ENCODE measurements at regions not wholly inside any gene's neighbourhood (a gene's known extent, or its start where the extent isn't known, plus 50 kb on each side); places are given as distances from the start of the nearest gene placed in this dataset.
A peak's percentile ranks its signal among the peaks of the same experiment; 100 is the strongest.

DNA sequence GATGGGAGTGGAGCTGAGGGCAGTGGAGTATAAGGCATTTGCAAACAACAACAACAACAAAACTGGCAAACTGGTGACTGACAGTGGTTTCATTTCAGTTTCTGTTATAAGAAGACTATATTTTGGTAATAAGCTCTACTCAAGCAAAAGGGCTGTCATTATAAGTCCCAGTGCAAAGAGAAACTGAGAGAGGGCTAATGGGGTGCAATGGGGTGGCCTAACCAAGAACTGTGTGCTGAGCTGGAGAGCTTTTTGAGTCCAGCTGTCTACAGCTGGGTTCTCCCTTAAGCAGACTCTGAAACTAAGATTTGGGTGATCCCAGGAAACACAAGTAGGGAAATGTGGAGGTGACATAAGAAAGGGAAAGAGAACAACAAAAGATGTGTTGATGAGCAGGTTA, 439.3 kb downstream of the ADRA2A start:
- DNase-seq = no peak

DNA sequence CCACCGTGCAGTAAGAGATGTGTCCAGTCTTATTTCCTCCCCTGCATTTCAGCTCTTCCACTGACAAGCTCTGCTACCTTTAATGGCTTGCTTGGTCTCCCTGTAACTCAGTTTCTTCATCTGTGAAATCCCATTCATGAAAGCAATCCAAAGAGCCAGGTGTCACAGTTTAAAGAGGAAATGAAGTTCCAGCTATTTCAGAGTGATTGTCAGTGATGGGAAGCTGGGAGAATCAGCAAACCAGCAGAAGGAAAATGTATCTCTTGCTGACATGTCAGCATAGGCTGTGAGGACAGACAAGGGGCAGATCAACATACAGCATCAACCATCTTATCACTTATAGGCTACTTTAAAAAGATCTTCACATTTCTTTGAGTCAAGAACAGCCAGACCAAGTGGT, 445.3 kb downstream of the ADRA2A start:
- no peak for DNase-seq

DNA sequence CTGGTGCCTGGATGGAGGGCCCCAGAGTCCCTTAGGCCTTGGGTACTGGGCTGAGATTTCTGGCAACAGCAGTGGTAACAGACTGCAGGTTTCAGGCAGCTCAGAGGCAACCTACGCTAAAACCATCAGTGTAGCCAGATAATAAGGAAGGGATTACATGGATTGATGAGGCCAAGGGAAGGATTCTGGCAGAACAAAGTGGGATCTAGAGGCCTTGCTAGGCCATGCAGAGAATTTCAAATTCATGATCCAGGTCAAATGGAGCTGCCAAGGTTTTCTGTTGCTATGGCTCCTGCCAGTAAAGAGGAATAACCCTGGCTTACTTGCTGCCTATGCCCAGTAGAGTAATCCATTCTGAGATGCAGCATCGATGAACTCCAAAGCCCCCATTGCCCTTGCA, 445.7 kb downstream of the ADRA2A start:
- no peak for DNase-seq

DNA sequence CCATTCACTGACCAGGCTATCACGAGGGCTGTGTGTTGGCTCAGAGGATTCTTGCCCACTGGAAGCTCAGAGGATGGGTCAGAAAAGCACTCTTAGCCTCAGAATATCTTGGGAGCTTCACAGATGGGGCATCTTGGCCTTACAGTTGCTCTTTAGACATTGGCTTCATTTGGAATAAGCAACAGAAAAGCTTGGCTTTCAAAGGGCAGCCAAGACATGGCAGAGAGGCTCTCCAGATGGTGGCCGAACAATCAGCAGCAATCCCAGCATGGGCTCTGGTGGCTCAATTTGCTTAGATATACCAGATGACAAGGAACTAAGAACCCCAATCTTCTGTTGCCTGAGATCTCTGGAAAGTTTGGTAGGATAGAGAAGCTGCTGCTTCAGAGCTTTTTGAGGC, 446.2 kb downstream of the ADRA2A start:
- no peak for DNase-seq

DNA sequence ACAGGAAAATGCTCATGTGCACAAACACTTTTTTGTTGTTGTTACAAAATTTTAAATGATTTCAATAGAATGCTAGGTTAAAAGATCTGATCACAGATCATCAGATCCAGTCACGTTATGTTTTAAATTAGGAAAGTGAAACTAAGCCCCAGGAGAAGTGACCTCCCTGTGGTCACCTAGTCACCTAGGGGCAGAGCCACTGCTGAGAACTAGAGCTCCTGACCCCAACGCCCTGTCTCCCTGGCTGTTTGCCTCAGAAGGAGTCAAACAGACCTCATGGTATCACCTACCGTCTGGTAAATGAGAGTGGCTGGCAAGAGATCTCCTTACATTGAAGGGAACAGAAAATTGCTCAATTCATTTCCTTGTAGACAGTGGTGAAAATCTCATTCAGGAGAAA, 447.3 kb downstream of the ADRA2A start:
- DNase-seq = no peak

DNA sequence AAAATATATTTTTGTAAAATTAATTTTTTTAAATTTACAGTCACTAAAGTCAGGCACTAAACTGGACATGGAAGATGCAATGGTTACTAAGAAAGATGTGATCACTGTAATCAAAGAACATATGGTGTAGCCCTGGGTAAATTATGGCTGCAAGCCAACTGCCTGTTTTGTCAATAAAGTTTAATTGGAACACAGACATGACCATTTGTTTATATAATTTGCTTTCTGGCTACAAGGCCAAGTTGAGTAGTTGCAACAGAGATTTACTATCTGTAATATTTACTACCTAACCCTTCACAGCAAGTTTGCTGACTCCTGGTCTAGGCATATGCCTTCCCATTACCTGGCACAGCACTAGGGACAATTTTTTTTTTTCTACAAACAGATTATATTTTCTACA, 448.9 kb downstream of the ADRA2A start:
- no peak for DNase-seq

DNA sequence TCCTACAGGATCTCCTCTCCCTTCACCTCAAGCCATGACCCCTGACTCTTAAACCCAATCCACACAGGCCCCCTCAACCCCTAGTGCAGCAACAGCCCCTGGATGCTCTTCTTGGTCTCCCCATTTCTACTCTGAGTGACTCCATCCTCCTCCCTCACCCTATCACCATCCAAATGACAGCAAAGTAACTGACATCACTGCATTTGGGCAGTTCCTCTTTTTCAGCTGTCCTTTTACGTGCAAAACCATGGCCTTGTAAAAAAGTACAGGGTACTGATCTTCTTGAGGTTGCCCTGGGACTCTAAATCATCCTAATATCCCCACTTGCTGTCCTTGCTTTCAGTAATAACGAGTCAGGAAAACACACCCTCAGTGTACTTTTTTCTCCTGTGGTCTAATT, 454.9 kb downstream of the ADRA2A start:
- no peak for DNase-seq

DNA sequence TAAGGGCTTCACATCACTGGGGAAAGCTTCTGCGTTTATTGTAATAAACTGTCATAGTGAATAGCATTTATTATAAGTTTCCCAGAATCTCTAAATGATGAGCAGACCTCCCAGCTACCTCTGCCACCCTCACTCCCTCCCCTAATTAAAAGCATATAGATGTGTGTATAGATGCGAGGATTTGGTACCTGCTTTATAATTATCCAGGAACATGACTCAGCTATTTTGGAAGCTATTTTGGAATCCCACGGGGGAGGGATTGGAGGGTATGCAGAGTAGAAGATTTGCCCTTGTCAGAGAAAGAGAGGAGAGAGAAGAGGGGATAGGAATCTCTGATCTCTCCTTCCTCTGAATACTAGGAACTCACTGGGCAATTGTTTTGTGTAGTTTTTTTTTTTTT, 455.3 kb downstream of the ADRA2A start:
- DNase-seq = no peak

DNA sequence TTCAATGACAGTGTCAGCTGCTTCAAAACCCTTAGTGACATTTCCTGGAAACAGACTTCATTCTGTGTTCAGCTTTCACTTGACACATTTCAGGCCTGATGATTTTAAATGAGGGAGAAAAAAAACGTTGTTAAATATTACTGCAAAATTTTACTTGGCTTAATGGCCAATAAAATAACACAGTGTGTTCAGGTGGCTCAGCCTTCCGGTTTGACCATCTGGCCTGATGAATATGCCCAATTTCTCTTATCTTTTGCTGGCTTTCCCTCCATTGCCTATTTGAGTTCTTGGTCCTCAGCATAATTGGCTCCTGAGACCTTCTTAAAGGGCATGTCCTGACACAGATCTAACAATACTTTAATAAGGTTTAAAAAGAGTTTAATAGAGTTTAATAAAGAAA, 462.4 kb downstream of the ADRA2A start:
- DNase-seq = no peak

DNA sequence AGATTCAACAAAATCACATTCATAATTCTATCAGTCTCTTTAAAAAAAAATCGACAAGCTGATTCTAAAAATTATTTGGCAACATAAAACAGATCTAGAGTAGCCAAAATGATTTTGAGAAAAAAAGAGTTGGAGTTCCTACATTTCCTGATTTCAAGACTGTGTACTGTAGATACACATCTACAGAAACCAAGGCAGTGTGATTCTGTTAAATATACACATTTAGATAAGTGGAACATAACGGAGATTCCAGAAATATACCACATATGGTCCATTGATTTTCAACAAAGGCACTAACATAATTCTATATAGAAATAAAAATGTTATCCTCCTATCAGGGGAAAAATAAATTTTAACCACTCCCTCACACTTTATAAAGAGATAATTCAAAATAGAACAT, 467.0 kb downstream of the ADRA2A start:
- DNase-seq = no peak

DNA sequence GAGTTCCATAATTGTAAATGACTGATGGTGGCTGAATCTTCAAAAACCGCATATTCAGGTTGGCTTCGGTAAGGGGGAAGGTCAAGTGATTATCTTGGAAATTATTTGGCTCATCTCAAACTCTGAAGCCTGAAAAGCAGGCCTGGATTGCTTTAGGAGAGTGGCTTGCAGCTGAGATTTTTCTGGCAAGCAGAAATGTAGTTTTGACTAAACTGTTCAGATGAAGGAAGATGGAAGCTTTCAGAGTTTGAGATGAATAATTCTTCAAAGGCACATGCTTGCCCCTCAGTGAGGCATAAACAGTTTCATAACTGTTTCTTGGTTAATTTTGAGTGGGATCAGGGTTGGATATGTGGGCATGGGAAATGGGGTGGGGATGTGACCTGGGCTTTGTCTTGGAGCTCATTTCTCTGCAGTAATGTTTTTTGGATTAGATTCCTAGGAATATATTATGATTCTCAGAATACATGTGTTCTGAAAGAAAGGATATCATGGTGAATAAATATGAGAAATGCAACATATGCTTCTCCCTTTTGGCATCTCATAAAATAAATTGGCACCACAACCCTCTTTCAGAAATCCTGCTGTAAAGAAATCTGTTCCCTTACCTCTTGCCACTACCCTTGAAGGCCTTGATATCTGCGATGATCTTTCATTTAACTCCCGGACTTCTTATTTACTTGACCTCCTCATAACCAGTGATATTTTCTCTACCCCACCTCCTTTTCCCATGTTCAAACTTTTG, 469.2 kb downstream of the ADRA2A start:
- DNase-seq = no peak

DNA sequence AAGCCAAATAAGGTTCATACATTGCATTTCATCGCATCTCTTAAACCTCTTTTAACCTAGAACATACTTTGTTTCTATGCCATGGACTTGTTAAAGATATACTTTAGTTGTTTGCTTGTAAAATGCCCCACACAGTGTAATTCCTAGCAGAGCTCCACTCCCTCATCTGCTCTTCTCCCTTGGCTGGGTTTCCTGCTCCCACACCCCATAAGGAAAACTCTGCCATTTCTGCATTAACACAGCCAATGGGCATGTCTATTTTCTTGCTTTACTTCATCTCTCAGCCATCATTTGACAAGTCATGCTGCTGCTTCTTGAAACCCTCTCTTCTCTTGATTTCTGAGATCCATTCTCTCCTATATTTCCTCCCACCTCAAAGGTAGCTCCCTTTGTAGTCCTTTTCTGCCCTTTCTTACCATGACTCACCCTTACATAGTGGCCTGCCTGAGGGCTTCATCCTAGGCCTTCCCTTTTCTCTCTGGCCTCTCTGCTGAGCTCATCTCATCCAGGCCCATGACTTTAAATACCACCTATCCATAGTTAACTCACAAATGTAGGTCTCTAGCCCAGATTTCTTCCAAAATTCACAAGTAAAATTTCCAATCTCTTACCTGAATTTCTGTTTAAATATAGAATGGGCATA, 471.4 kb downstream of the ADRA2A start:
- DNase-seq = no peak

DNA sequence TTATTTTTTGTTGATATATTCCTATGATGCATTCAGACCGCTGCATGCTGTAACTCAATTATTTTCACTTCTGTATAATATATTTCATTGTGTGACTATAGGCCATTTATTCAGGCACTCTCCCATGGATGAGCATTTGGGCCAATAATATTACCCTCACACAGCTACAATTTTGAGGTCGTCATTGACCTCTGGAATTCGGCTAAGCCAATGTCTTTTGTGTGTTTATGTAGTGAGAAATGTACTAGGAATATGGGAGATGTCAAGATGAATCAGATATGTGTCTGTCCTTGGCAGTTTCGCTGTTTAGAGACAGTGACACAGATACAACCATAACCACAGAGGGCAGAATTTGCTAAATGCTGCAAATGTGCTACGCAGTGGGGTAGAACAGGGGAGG, 474.2 kb downstream of the ADRA2A start:
- no peak for DNase-seq

DNA sequence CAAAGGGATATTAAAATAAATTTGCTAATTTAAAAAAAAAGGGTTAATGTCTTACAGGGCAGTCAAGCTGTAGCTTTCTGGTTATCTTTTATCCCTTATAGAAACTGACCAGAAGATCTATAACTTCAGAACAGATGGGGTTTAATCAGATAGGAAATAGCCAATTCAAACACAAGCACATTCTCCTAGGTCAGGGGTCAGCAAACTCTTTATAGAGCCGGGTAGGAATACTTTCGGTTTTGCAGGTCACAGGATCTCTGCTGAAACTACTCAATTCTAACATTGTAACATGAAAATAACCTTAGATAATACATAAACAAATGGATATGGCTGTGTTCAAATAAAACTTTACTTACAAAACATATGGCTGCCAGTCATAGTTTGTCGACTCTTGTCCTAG, 479.8 kb downstream of the ADRA2A start:
- no peak for DNase-seq

DNA sequence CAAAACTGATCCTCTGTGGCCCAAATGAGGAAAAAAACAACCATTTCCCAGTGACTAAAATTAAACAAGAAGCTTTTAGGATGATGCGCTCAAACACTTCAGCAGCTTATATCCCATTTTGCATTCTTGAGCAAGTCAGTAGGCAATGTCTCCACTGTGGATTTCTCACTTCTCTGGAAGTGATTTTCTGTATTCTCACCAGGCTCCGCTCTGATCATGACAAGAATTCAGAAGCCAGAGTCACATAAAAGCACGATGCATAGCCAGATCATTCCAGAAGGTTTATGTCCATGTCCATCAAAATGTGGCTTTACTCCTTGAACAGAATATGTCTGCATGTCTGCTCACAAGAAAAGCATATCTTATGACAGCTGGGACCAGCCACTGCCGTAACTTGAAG, 481.4 kb downstream of the ADRA2A start:
- no peak for DNase-seq

DNA sequence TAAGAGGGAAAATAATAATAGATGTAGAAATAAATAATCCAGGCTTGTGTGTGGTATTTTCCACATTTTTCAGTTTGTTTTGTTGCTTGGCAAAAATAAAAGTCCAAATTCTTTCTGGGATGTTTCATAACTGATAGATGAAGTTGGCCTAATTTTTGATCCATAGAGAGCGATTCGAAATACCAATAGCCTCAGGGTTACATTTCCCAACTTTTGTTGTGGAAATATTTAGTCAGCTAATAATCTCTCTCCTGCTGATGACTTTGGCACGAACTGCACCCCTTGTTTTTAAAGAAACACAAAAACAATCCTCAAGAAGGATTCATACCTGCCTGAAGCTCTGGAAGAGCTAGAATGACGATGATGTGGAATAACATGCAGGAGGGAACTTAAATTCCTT, 483.2 kb downstream of the ADRA2A start:
- DNase-seq = no peak

DNA sequence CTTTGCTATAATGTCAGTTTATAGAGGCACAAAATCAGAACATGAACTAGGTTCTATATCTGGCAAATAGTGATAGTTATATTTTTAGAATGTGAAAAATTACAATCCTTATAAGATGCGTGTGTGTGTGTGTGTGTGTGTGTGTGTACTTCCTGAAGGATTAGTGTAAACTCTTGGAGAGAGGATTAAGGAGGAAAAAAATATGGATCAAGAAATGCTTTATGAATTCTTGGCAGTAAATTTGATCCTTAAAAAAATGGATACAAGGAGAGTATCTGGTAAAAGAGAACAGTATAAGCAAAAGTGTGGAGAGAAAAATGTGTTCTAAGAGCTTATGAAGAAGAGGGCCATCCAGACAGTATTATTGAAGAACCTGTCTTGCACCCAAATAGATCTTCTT, 484.3 kb downstream of the ADRA2A start:
- no peak for DNase-seq

DNA sequence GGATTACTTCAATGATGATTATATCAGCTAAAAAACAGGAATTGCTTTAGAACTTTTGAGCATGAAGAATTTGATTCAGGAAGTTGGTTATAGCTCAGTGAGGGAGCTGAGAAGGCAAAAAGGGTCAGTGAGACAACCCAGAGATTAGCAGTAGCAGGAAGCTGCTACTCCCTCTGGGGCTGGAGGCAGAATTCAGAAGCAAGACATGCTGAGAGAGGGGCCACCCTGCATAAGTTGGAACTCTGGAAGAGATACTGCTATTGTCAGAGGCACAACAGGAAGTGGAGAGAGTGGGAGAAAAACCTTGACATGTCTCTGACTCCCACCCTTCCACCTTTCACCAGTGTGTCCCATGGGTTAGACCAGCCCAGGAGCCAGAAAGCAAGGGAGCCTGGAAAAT, 488.7 kb downstream of the ADRA2A start:
- no peak for DNase-seq

DNA sequence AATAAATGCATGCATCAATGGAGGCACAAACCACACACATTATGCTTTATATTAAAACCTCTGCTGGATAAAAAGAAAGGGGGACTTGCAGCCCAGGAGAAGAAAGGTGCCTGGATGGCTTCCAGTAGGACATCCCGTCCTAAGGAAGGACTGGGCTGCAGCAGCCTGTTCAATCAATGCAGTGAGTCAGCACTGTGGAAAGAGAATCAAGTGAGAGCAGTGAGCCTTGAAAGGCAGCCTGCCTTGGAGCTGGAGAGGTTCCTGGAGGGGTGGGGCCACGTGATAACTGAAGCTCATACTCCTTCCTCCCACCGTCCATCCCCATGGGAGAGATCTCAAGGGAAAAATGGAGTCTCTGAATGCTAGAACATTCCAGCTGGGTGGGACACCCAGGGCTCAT, 501.2 kb downstream of the ADRA2A start:
- no peak for DNase-seq

DNA sequence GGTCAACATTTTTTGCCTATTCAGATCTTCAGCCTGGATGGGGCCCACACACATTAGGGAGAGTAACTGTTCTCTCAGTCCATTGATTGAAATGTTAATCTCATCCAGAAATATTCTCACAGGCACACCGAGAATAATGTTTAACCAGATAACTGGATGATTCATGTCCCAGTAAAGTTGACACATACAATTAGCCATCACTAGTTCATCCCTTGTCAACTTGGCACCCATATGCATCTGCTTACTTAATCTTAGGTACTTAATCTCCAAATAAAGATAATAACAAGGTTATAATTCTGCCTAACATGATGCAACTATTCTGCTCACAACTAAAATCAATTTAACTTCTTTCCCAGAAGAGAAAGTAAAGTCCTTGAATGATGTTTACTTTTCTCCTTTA, 502.6 kb downstream of the ADRA2A start:
- no peak for DNase-seq

DNA sequence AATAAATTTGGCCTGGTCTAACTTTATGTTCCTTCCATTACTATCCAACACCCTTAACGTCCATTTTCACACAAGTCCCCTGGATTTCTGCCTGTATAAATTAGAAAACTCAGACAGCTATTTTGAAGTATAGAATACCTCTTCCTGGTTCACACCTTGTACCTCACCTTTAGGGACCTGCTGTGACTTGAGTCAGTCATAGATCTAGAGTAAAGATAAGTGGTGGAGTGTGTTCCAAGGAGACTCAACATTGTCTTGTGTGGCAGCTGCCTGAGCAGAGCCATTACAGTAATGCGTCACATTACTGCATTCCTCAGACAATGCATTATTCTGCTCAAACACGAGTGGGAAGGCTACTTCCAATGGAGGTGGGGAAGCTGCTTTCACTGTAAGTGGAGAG, 513.9 kb downstream of the ADRA2A start:
- DNase-seq = no peak

DNA sequence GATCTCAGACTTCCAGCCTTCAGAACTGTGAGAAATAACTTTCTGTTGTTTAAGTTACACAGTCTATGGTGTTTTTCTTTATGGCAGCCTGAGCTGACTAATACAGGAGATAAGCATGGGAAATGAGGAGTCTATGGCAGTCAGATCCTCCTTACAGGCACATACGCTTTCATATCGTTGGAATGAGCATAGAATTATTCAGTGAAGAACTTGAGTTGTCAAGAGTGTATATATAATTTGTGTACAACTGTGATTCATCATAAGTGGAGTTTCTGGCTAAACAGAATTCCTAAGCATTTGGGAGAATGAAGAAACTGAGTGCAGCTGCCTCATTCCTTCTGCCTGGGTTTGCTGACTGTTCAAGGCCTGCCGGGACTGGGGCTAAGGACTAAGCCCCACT, 516.7 kb downstream of the ADRA2A start:
- no peak for DNase-seq

DNA sequence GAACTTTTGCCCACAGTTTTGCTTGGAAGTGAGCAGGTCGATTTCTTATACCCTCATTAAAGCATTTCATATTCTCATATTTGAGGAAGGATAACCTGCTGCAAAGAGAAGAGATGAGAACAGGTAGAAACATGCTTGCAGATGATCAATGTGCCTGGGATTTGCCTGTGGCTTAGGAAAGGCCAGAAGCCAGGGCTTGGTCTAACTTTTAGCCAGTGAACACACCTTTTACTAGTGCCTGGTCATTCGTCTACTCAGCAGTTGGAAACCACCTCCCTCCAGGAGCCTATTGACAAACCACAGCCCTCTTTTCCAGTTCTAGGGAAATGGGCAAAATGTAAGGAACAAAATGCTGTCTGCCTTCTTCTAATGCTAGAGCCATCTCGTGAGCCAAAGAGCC, 518.3 kb downstream of the ADRA2A start:
- no peak for DNase-seq

DNA sequence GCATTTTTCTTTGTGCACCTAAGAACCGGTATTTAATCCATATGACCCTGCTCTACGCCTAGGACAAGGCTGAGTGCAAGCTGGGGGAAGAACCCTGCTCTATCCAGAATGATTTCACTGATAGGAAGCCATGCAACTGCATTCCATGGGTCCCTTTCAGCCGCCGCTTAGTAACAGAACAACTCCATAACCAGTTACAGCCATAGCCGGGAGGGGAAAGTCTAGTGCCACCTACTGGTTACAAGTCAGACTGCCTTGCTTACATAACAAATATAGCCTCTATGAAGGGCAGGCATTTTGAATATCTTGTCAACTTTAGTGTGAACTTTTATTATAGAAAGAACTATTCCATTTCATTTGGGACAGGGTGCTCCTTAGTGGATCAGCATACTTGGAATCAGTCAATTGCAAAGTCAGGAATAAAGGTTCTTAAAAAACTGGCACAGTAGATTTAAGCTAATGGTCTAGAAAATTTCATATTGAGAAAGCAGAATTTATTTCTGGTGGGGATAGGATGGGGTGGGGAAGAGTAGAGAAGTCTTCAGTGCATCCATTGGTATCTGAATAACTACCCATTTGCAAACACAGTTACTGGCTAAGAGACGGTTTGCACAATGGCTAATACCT, 521.7 kb downstream of the ADRA2A start:
- peak; percentile 68 for DNase-seq

DNA sequence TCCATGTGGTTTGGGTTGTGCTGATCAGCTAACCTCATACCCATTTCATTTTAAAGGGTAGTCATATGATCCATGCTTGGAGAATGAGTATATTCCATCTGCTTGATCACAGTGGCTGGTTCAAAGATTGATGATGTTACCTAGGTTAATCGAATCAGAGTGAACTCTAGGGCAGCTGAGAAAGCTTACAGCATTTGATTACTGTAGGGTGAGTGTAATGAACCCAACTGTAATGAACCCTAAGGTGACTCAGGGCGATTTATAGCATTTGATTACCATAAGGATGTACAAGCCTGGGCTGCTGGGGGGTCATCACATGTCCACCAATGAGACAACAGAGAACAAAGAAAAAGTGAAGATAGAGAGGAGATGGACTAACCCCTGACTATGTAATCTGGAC, 523.1 kb downstream of the ADRA2A start:
- DNase-seq = no peak
